Inflammatory macrophage treated with lipopolysaccharide for 1 hour (primary cell): ENCODE measurements at regions not wholly inside any gene's neighbourhood (a gene's known extent, or its start where the extent isn't known, plus 50 kb on each side); places are given as distances from the start of the nearest gene placed in this dataset.
"Not testable (repeated sequence)": the region's sequence is repeated elsewhere in the genome, so short reads cannot be mapped to it uniquely, and the experiment has no call there.

ENCODE experiments used
- DNase-seq, 2 donors: peaks; one replicate each; pipeline ENCODE4 v3.0.0-alpha.2; 2020 to 2022

DNA sequence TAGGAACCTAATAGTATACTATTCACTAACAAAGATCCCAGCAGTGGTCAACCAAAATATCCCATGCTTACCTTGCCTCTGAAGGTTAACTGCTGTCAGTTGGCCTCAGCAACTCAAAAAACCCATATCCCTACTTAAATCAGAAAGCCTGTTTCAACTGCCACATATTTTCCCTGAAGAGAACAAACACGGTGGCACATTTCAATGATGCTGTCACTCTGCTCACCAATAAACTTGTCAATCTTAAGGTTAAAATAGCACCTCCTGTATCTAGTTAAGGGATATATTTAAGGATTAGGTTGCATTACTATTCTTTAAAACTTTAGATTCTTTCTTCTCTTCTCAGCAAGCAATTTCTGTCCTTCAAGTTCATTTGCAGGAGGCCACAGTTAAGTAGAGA, 986.9 kb downstream of the CDH18 start:
- no peak for DNase-seq

DNA sequence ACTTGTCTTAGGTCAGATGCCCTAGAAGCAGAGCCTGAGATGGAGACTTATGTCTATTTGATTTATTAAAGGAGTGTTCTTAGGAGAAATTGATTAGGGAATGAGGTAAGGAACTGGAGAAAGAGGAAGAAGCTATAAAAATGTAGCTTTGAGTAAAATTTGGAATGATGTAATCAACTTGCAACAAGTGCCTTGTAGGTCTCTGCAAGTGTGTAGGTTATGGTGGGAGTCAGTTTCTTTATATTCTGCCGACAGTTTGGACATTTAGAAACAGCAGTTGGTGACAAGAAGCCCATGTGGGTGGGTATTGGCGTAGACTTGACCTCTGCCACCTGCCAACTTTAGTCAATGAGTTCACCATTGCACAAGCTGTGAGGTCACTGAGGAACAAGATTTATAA, 986.5 kb downstream of the CDH18 start:
- no peak for DNase-seq

DNA sequence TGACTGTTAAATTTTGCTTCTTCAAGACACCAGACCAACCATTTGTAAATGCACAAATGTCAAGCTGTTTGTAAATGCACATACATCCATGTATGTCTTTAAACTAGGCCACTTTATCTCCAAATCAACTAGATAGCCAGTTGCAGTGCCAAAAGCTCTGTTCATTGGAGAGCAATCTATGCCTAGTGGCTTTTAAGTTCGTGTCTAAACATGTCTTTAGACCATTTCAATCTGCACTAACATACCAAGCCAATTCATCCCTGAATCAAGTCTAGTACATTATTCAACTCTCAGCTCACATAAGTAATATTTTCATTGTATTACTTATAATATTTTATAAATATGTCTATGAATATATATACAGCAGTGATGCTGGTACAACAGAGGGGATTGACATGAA, 985.9 kb downstream of the CDH18 start:
- no peak for DNase-seq

DNA sequence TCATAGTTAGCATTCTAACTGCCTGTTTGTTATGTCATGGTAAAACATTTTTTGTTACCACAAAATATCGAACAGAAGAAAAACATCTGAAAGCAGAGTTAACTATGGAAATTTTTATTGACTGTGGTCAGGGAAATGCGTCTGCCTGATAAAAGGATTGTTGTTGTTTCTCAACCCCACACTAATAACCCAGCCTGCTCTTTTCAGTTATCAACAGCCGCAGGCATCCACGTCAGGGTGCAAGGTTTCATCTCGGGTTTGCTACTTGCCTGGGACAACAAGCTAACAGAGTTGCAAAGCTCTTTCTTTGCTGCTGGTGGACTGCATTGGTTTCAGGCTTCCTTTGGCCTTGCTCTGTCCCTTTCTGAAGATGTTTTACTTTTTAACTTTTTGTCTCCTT, 969.2 kb downstream of the CDH18 start:
- no peak for DNase-seq

DNA sequence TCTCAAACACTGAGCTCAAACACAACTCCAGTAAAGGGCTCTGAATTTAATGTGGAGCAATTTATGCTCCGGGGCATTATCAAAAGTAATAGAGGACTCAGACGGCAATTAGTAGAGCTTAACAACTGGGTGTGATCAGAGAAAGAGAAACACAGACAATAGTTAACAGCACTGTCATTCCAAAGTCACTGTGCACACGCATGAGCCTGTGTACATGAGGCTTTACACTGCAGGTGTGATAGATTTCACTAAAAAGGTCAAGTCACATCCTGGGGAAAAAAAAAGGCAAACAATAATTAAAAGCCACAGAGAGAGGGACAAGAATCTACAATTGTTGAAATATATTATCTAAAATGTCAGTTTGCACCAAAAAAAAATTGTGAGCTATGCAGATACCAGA, 956.5 kb downstream of the CDH18 start:
- DNase-seq: no peak

DNA sequence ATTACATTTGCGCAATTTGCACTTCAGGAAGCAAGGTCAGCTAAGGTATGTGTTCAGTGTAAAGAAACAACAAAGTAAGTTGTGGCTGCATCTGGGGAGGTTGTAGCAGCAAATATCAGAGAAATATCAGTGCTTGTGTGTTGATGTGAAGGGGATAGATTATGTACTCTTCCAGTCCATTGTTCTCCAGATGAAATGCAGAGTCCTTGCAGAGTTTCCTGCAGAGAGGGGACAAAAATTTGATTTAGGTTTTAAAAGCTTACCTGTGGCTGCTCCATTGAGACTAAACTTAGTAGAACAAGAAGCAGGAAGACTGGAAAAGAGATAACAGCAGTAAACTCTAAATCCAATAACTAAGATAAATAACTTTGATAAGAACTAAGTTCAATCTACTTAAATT, 952.2 kb downstream of the CDH18 start:
- DNase-seq: no peak

DNA sequence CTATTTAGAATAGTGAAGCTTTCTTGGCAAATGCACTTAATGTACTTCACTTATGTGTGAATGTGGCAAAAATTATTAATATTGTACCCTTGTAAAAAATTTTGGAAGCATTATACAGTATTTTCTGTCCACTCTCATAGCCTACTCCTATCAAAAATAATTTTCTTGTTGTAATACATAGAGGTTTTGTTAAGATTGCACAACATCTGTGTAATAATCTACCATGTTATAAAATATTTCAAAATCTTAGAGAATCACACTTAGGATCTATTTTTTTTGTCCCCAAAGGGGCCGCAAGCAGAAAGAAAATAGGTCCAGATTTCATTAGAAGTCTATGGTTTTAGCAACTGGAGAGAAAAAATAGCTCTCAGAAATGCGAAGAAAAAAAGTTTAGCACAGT, 945.9 kb downstream of the CDH18 start:
- no peak for DNase-seq

DNA sequence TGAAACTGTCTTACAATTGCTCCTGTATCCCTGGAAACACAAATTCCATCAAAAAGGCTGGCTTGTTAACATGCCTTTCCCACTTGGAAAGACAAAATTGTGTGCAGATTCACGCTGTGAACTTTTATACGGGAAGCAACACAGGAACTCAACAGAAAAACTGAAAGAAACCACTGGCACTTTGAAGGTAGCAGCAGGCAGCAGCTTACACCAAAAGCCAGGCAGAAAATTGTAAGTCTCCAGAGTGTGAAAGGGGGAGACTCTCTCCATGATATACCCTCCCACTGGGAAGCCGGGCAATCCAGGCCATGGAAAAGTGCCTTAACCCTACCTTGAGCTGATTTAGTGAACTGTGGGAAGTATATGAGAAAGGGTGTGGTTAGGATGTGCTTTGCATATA, 943.7 kb downstream of the CDH18 start:
- no peak for DNase-seq

DNA sequence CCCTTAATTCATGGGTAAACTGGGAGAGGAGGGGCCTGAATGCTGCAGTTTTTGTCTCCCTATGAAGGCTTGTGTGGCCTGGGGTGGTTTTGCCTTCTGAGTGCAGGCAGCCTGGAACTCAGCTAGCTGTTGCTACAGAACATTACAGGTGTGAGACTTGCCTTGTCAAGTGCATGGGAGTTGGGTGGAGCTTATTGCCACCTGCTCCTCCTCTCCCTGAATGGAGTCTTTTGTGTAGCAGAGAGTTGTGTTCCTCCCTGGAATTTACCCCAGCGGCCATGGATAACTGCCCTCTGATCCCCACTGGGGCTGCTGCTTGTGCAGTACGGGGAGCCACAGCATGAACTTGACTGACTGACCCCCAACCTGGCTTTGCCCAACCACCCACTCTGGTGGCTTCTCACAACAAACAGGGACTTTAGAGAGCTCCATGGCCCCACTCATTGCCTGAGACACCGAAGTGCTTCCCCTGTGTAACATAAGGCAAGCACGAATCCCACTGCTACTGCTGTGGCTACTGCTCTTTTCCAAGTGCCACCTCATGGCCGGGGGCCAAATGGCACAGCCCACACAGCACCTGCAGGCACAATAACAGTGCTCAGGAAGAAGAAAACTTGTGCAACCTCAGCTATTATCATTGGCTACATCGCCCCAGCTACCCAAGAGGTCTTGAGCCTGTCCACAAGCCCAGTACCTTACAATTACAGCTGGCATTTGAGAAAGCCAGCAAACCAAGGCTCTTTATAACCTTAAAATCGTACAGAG, 942.9 kb downstream of the CDH18 start:
- DNase-seq: no peak

DNA sequence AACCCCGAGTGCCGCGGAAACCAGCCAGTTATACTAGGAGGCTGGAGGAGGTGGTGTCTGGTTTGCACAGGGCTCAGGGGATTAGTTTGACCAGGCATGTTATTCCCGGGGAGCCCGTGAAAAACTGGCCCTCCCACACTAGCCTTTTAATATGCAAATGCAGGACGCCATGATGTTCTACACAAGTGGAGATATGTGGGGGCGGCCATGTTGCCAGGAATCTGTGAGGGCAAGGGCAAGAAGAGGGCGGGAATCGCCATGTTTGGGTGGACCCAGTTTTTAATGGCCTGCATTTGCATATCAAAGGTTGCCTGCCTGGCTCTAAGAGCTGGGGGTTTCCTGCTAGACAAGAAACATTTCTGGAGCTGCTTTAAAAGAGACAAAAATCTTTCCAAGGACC, 940.7 kb downstream of the CDH18 start:
- no peak for DNase-seq

DNA sequence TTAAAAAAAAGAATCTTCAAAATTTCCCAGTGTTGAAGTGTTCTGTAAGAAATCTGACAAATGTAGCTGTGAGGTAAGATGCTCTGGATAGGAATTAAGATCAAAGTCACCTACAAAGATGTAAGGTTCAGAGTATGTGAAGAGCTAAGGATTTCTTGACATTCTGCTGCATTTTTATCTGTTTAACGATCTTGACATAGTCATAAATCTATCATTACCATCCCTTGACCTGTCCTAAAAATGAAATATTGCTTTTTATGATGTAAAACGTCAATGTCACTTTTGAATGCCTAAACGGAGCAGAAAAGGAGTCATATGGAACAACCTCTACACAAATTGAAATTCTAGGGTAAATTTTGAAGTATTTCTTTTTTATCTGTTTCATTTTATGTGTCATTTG, 939.3 kb downstream of the CDH18 start:
- DNase-seq: no peak

DNA sequence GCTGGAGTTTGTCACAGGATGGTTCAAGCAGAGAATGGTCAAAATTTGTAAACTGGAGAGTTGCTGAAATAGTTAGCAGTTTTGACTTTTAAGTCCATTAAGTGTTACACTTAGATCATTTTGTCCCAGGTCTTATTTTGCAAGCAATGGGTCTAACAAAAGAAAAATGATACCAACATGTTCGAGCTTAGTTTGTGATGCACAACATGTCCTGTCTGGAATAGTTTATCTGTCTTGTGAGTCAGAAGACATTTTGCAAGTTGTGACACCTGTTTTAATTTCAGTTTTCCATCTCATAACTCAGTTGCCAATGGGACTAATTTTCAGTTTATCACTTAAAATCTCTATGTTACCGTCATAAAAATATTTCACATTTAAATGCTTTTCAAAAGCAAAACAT, 929.8 kb downstream of the CDH18 start:
- no peak for DNase-seq

DNA sequence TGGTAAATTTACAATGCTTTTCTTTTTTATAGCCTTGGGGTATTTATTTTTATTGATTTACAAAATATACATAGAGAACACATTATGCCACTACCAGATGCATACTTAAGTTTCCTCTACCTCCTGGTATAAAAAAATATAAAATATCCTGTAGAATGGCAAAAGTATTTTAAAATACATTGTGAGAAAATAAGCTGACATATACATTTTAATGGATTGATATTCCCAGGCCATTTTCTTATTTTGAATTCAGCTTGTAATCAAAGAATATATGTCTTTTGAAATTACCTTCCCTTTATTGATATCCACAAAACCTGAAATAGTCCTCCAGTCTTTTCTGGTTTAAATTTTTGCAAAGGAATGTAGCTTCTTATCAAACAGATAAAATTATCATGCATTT, 923.9 kb downstream of the CDH18 start:
- DNase-seq: no peak

DNA sequence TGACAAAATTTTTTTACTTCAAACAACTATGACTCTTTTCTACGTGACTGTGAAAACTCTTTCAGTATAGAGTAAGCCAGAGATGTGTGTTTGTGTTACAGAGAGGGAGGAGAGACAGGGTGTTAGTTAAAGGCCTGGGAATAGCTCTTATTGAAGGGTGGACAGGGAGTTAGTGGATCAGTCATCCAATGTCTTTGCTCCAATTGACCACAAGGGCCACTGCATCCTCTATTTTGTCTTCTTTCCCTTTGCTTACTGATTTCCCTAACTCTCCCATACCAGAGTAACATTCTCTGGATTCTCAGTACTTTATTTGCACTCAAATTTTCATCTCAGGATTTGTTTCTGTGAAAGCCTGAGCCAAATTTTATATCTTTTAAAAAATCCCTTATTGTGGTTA, 920.3 kb downstream of the CDH18 start:
- DNase-seq: no peak

DNA sequence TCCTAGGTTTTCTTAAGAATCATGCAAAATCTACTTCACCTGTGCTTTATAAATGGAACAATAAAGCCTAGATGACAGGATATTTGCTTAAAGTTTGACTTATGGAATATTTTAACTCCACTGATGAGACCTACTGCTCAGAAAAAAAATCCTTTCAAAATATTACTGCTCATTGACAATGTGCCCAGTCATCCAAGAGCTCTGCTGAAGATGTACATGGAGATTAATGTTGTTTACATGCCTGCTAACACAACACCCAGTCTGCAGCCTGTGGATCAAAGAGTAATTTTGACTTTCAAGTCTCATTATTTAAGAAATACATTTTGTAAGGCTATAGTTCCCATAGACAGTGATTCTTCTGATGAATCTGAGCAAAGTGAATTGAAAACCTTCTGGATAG, 889.6 kb downstream of the CDH18 start:
- DNase-seq: no peak

DNA sequence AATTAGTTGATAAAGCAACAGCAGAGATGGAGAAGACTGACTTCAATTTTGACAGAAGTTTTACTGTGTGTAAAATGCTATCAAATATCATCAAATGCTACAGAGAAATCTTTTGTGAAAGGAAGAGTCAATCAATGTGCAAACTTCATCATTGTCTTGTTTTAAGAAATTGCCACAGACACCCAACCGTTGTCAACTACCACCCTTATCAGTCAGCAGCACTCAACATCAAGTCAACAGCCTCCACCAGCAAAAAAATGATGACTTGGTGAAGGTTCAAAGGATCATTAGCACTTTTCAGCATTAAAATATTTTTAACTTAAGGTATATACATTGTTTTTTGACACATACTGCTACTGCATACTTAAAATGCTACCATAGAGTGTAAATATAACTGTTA, 888.8 kb downstream of the CDH18 start:
- DNase-seq: no peak

DNA sequence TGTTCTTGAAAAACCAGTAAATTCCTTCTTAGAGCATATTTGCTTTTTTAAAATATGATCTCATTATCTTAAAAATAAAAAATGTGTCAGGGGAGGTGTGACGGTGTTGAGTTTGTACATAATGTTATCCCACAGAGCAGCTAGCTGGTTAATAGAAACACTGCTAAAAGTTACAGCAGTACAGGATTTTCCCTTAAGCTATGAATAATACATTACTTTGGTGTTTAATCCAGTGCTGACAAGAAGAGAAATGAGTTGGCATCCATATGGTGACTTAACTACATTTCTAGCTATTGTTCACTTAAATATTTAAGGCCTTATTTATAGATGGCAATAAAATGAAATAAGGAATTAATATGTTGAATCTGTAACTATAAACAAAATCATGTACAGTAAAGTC, 883.1 kb downstream of the CDH18 start:
- DNase-seq: no peak

DNA sequence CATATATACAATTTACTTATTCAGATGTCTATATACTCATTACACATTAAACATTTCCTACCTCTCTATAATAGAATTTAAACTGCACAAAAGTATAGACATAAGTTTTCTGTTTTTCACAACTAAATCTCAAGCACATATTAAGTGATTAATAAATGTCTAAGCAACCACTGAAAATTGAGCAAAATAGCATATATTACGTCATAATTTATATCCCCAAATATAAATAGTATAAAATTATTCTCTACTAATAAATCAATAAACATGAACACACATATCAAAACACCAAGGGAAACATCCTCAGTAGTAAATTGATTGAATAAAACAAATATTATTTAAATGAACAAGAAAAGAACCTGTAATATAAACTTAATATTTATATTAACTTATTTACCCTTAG, 865.1 kb downstream of the CDH18 start:
- DNase-seq: no peak

DNA sequence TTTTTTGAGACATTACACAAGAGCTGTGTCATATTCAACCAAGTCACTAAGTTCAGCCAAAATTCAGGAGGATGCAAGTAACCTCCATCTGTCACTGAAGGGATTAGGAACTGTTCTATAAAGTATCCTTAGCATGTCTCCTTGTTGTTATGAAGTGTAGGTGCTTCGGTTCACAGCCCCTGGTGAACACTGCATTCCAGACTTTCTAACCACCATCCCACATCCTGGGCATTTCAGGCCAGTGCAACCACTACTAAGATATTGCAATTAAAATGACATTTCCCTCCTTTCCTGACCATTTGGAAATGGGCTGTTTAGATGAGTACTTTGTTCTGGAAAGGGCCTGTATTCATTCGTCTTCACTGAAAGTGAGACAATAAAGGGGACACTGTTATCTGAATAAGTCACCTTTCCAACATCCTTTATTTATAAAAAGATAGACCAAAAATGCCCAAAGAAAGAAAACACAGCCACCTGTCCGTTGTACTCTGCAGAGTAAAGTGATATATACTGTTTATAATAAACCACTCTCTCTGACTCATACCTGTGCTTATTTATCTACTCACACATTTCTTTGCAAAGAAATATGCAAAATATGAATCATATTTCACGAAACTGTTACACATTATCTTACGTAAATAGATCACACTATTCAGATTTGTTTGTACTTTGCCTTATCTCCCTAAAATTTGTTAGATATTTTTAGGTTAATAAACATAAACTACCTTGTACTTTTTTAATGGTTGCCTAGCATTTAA, 861.9 kb downstream of the CDH18 start:
- no peak for DNase-seq

DNA sequence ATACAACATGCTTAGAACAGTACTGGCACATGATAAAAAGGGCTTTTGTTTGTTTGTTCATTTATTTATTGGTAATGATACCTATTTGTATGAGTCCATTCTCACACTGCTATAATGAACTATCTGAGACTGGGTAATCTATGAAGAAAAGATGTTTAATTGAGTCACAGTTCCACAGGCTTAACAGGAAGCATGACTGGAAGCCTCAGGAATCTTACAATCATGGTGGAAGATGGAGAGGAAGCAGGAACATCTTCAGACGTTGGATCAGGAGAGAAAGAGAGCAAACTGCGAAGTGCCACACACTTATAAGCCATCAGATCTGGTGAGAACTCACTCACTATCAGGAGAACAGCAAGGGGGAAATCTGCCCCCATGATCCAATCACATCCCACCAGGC, 847.7 kb downstream of the CDH18 start:
- DNase-seq: no peak

DNA sequence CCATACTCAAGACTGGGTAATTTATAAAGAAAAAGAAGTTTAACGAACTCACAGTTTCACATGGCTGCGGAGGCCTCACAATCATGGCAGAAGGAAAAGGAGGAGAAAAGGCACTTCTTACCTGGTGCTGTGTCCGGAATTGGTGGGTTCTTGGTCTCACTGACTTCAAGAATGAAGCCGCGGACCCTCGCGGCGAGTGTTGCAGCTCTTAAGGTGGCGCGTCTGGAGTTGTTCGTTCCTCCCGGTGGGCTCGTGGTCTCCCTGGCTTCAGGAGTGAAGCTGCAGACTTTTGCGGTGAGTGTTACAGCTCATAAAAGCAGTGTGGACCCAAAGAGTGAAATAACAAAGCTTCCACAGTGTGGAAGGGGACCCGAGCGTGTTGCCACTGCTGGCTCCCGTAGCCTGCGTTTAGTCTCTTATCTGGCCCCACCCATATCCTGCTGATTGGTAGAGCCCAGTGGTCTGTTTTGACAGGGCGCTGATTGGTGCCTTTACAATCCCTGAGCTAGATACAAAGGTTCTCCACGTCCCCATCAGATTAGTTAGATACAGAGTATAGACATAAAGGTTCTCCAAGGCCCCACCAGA, 846.0 kb downstream of the CDH18 start:
- not testable (repeated sequence) for DNase-seq

DNA sequence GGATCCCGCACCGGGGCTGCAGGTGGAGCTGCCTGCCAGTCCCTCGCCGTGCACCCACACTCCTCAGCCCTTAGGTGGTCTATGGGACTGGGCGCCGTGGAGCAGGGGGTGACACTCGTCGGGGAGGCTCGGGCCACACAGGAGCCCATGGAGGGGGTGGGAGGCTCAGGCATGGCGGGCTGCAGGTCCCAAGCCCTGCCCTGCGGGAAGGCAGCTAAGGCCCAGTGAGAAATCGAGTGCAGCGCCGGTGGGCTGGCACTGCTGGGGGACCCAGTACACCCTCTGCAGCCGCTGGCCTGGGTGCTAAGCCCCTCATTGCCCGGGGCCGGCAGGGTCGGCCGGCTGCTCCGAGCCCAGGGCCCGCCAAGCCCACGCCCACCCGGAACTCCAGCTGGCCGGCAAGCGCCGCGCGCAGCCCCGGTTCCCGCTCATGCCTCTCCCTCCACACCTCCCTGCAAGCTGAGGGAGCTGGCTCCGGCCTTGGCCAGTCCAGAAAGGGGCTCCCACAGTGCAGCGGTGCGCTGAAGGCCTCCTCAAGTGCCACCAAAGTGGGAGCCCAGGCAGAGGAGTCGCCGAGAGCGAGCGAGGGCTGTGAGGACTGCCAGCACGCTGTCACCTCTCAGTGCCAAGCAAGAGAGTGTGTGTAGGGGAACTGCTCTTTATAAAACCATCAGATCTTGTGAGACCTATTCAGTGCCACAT, 845.1 kb downstream of the CDH18 start:
- not testable (repeated sequence) for DNase-seq

DNA sequence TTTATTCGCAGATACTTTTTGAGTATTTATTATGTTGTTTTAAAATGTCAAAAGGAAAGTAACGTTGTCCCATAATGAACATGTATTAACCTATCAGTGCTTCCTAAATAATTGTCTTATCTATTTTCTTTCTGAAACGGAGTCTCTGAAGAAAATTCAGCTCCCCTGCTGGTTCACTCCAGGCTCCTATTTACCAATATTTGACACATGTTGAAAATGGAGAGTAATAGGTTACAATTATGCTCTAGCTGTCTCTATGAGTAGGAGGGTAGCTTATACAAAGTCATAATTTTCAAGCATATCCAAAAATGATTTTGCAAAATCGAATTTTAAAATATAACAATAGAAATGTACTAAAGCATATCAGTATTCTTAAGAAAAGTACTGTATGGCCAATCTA, 844.1 kb downstream of the CDH18 start:
- no peak for DNase-seq

DNA sequence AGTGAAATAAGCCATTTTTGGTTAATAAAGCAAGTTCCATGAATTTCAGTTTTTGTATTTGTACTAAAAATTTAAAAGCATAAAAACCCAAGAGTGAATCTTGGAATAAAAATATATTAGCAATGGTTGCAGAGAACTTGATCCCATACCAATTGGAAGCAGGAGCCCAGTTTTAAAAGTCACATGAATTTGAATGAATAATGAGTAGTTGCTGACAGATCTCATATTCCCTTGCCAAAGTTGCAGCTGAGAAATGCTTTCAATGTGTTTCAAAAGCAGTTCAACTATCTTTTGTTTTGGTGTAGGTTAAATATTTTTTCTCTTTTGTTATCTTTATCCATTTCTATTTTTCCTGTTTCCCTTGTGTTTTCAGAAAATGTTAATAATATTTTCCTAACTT, 818.6 kb downstream of the CDH18 start:
- DNase-seq: no peak
